Erythroblast (primary cell): ENCODE measurements at regions not wholly inside any gene's neighbourhood (a gene's known extent, or its start where the extent isn't known, plus 50 kb on each side); places are given as distances from the start of the nearest gene placed in this dataset.

Experiments used
- GATA1 ChIP-seq: IDR thresholded peaks from 2 replicates; pipeline ENCODE4 v1.6.1; 2011; ENCODE audit warnings: low read depth, mild to moderate bottlenecking, control low read depth, low read length, moderate library complexity
- POLR2A ChIP-seq: IDR thresholded peaks from 2 replicates; pipeline ENCODE4 v1.6.1; 2011; ENCODE audit warnings: mild to moderate bottlenecking, low read length

- TF ChIP-seq POLR2A (no peak), GATA1 (no peak)
Observed at GRCh38 chr2:12199491-12200211, 453.2 kb downstream of the LPIN1 start.
